ENCODE measurements at regions not wholly inside any gene's neighbourhood (a gene's known extent, or its start where the extent isn't known, plus 50 kb on each side); places are given as distances from the start of the nearest gene placed in this dataset.
"Not testable (repeated sequence)": the region's sequence is repeated elsewhere in the genome, so short reads cannot be mapped to it uniquely, and the experiment has no call there.

DNA sequence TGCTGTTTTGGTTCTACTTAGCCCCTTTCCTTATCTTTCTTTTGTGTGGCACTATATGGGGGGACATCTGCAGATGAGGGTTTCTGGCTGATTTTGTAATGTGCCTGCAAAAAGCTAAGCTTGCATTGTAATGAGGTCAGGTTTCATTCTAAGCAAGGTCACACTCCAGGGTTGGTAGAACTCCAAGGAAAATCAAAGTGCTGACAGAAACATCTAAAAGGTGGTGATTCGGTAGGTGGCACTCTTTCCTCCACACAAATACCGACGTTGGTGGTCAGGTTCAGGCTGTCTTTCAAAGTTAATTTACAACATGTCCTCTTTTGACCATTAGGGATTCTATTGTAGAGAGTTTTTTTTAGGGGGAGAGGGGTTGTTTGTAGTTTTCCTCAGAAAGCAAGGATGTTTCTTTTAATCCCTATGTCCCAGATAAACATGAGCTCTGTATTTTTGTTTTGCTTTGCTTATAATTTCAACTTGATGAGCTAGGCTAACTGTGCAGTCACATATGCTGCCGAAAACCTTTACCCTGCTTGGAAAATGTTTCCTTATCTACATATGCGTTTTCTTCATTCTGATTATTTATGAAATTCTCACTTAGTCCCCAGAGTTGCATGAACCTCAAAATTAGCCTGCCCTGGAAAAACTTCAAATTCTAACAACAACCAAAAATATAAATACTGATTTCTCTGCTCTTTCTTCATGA is 434.2 kb downstream of the PPARGC1A start:
- intact Hi-C loops (cut with DNase I), result no loop called here
- no peak for DNase-seq (ENCODE audit: low spot score)

DNA sequence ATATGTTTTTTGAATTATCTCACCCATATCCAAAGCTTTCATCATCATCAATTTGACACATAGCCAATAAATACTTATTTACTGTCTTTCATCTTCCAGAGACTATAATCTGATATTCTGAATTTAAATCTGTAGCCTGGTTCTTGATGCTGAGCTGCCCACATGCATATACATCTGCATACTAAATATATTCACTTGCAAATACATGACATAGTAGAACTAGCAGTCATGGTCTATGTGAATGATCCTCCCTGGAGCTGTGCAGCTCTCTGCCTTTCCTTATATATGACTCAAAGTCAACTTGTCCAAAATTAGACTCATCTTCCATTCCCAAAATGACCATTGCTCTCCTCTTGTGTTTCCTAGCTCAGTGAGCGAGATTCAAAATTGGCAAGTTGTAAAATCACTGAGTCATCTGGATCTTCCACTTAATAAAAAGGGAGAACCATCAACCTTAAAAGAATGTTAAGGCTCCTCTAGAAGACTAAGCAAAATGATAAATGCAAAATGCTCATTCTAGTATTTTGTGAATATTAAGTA is 448.2 kb downstream of the PPARGC1A start:
- no peak for DNase-seq (ENCODE audit: low spot score)
- intact Hi-C loops (cut with DNase I), result no loop called here

DNA sequence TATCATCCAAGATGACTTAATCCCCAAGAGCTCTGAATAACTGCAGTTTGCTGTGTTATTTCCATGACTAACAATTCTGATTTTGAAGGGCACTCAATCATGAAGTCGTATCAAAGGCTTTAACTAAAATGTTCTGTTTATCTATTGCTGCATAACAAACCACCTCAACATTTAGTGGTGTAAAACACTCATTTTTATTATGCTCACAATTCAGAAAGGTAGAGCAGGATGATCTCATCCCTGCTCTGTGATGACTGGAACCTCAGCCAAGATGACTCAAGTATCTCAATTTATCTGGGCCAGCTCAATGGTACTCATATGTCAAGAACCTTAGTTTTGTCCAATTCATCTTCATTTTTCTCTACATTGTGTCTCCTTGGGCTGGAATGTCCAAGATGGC is 451.1 kb downstream of the PPARGC1A start:
- intact Hi-C loops (cut with DNase I), result no loop called here
- DNase-seq (ENCODE audit: low spot score), result no peak

DNA sequence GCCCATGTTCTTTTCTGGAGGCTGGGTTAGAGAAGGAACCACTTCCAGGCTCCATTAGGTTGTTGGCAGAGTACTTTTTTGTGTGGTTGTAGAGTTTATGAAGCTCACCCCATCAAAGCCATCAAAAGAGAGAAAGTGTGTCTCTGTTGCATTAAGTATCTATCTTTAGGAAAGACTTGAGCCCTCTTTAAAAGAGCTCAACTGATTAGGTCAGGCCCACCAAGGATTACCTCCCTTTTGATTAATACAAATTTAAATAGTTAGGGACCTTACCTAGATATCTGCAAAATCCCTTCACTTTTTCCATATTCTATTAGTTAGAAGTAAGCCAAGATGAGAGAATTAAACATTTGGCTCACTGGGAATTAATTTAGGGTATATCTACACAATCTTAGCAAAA is 460.4 kb downstream of the PPARGC1A start:
- DNase-seq (ENCODE audit: low spot score), result no peak
- intact Hi-C loops (cut with DNase I), result no loop called here

DNA sequence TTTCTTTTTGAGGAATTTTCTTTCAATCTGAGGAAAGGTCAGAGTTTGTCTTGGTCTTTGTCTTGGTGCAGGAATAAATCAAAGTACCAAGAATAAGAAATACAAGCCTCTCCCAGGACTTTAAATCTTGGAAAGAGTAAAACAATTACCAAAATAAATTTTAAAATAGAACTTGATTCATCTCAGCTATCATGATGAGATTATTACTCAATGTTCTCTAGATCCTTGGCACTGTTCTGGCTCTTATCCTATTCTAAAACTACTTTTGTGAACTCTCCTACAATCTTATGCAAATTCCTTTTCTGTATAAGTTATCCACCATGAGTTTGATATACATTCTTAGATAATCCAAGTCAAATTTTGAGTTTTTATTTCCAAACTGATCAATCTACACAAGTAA is 464.3 kb downstream of the PPARGC1A start:
- no peak for DNase-seq (ENCODE audit: low spot score)
- intact Hi-C loops (cut with DNase I), result no loop called here

DNA sequence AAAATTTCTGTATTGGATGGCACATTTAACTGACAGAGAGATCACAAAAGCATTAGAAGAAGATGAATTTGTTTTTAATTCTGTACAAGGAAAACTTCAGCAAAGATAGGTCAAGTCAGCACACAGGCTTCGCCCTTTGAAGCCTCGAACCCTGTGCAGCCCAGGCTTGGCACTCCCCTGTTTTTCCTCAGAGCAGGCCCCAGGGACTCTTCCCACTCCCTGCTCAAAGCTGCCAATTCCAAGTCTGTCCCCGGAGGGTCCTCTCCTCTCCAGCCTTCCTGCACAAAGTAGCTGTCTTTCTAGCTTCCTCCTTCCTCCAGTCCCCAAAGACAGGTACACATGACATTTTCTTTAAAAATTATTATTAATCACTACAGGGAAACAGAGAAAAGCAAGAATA is 466.3 kb downstream of the PPARGC1A start:
- DNase-seq (ENCODE audit: low spot score), result no peak
- intact Hi-C loops (cut with DNase I), result no loop called here

DNA sequence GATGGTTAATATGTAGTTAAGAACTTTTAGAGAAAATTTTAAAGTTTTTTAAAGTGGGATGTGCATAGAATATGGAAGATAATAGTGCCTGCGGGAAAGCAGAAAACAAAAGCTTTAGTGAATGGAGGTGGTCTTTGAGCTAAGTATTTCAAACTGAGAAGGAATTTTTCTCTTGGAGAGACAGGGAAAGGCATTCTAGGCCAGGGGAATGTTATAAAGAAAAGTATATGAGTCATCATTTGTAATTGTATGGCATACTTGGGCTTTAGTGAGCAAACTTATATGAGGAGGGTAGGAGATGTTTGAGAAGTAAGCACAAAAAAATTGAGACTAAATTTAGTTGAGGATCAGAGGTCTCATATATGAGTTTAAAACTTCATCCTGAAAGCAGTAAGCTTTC is 467.0 kb downstream of the PPARGC1A start:
- intact Hi-C loops (cut with DNase I), result no loop called here
- DNase-seq (ENCODE audit: low spot score), result no peak

DNA sequence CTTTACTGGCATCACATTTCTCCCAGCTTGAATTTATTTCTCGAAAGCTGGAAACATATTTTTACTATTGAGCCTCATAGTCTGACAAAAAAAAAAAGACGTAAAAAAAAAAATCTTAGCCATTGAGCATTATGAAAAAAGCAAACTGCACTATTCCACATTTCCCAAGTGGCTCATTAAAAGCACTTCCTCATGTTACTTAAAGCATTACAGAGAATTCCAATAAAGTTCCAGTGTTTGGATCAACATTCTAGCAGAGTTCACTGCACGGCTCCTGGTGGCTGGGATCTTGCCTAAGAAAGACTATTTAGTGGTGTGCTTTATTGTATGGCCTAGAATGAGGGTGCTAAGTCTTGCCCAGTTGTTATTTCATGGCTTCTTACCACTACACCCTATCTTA is 476.2 kb downstream of the PPARGC1A start:
- intact Hi-C loops (cut with DNase I), result no loop called here
- DNase-seq (ENCODE audit: low spot score), result no peak

DNA sequence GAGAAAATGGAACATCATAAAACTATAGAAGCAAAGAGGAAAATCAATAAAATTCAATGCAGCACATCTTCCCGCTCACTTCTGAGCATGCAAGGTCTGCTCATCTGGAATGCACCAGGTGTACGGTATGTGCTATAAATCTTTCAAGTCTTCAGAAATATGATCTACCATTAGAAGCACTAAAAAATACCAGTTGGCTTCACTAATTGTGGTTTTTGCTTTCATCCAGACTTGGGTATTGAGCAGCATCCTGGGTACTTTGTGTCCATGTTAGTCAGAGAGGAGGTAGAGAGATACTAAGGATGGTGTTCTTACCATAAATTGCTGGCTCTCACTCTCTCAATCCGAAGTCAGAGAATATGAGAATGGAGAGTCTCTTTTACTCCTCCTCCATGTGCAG is 477.1 kb downstream of the PPARGC1A start:
- DNase-seq (ENCODE audit: low spot score), result no peak
- intact Hi-C loops (cut with DNase I), result no loop called here

DNA sequence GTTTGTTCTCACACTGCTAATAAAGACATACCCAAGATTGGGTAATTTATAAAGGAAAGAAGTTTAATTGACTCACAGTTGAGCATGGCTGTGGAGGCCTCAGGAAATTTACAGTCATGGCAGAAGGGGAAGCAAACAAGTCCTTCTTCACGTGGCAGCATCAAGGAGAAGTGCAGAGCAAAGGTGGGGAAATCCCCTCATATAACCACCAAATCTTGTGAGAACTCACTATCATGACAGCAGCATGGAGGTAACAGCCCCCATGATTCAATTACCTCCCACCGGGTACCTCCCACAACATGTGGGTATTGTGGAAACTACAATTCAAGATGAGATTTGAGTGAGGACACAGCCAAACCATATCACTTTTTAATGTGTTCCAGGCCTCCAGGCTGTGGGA is 480.9 kb downstream of the PPARGC1A start:
- DNase-seq (ENCODE audit: low spot score); intact Hi-C loops (cut with DNase I): not testable (repeated sequence)

DNA sequence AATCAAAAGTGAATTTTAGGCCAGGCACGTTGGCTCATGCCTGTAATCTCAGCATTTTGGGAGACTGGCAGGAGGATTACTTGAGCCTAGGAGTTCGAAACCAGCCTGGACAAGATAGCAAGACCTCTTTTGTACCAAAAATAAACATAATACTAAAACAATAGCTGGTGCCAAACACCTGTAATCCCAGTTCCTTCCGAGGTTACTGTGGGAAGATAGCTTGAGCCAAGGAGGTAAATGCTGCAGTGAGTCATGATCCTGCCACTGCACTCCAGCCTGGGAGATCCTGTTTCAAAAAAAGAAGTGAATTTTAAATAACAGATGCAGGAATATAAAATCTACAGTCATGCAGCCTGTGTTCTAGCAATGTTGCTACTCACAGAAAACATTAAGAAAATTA is 488.3 kb downstream of the PPARGC1A start:
- intact Hi-C loops (cut with DNase I), result no loop called here

DNA sequence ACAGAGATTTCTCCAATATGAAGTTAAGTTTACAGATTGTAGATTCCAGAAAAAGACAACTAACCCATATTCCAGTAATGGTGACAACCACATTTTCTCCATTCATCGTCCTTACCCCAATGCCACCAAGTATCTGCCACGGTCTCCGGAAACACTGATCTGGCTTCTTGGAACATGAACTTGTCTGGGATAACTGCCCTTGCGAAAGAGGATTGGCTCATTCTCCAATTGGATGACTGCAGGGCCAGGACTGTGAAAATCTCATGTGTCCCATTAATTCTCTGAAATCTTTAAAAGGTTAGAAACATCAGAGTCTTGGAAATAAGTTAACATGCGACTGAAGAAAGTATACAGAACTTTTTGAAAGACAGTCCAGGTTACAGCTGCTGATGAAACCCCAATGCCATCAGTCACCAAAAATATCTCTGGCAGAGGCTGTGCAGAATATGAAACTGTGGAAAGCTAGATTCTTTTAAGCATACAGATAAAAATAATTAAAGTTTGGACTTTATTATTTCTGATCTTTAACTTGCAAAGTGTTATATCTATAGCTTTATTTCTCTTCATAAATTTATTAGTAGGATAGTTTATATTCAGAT is 496.9 kb downstream of the PPARGC1A start:
- no peak for DNase-seq (ENCODE audit: low spot score)
- intact Hi-C loops (cut with DNase I), result loop anchor here in 1 of 2 donors (10.0 kb wide), 1 partner anchor 182 kb away; no protein-coding TSS in a partner anchor

More for the DNA sequence above, 488.3 kb downstream of the PPARGC1A start:
- no peak for DNase-seq (ENCODE audit: low spot score)

DNA sequence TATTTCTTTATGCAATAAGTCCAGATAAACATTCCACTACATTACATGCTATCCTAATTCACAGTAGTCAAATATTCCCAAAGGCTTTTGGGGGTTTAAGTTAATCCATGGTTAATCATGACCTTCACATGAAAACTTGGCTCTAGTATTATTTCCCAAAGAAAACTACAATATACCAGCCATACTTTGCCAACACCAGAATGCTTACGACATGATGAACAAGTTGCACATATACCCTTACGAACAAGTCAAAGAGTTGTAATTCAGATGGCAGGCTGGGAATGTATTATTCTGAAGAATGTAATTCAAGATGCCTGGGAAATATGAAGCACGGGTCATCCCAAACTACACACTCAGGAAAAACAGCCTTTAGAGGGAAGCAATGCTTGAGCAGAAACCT is 499.6 kb downstream of the PPARGC1A start:
- DNase-seq (ENCODE audit: low spot score), result no peak
- intact Hi-C loops (cut with DNase I), result loop anchor here in 1 of 2 donors (10.0 kb wide), 1 partner anchor 185 kb away; no protein-coding TSS in a partner anchor

DNA sequence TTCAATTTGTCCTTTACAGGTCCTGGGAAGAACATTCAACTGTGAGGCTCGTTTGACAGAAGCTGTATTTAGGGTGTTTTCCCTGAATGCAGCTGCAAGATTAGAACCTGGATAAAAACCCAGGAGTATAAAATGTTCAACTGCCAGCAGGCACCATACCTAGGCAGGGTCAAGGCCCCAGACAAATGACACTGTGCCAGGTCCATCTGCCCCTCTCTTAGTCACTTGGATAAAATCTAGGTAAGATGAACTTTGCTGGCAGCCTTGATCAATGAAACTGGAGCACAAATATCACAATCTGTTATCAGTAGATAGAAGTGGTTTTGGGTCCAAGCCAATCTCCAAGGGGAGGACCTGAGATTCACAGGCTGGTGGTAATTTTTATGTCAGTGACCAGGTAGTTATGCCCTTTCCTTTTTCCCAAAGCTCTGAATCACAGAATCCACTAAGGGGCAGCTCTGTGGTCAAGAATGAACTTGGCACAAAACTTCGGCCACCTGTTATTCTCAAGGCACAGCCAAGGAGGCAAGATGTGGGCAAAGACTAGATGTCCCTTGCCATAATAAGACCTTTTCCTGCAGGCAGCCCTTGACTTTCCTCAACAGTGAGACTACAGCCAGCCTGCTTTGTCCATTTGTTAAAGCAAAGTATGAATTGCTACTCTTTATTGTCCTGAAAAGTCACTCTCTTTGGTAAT is 501.0 kb downstream of the PPARGC1A start:
- no peak for DNase-seq (ENCODE audit: low spot score)
- intact Hi-C loops (cut with DNase I), result no loop called here

DNA sequence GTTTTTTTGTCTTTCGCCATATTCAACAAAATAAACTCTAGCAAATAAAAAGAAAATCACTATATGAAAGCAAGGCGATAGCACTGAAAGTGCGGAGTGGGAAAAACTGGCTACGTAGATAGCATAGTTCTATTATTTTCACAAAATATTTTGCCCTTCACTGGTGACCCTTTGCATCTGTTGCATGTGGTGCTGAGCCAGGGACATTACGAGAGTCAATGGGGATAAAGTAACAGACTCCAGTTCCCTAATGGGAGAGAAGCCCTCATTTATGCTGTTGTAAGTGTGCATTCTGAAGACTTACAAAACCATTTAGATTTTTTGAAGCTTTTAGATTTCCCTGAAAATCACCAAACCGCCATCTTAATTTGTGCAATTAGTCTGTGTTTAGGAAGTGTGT is 501.6 kb downstream of the PPARGC1A start:
- no peak for DNase-seq (ENCODE audit: low spot score)
- intact Hi-C loops (cut with DNase I), result no loop called here

DNA sequence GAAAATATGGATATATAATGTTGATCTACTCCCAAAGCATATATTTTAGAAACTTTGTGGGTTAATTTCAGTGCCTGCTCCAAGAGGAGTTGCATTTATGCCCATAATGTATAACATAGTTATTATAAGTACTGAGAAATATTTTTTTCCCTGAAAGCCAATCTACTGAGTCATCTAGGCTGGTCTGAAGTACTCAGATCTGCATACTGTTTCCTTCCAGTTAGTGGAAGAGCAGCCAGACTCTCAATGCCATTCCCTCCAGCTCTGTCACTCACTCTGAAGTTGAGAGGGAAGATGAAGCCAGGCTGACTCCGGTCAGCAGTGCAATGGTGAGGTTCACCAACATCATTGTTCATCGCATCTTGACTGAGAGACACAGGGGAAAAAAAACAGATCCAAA is 505.1 kb downstream of the PPARGC1A start:
- DNase-seq (ENCODE audit: low spot score), result no peak
- intact Hi-C loops (cut with DNase I), result no loop called here

DNA sequence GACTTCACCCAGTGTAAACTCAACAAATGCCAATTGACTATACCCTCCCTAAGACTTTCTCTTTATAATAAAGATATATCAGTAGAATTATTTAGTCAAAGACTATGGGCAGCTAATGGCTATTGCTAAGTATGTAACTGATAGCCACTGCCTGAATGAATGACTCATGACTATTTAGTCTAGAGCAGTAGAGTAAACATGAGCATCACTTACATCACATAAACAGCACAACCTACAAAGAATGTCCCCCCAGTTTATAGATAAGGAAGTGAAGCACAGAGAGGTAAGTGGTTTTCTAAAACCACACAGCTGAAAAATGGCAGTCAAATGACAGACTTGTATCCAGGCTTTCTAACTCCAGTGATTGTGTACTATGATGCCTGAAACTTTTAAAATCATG is 507.0 kb downstream of the PPARGC1A start:
- no peak for DNase-seq (ENCODE audit: low spot score)
- intact Hi-C loops (cut with DNase I), result no loop called here

DNA sequence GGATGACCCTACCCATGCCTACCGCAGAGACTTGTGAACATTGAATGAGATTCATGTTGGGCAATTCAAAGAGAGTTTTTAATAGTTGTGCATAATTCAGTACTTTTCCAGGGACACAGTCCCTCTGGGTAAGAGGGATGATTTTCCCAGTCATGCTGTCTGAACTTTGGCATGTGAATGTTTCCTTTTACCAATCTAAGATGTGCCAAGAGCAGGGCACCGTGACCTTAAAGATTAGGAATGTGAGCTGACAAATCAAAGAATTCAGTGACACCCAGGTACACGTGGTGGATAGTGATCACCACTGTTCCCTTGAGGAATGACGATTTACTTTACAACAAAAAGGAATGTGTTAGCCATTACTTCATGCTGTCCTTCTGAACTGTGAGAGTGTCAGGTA is 515.6 kb downstream of the PPARGC1A start:
- intact Hi-C loops (cut with DNase I), result no loop called here
- DNase-seq (ENCODE audit: low spot score), result no peak

DNA sequence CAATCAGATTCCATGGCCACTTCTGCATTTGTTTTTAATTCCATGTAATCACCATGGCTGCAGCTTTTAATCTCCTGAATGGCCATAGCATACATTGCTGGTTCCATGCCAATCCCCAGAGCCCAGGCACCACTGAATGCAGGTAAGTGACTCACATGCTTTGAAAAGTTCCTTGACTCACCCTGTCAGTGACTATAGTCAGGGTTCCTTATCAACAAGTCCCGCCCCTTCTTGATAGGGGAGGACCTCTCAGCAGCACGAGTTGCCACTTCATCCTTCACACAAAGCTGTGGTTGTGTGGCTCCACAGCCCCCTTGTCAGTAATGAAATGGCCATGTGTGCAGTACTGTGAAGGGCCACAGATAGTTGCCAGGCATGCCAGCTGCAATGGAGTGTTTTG is 516.6 kb downstream of the PPARGC1A start:
- DNase-seq (ENCODE audit: low spot score), result no peak
- intact Hi-C loops (cut with DNase I), result no loop called here

DNA sequence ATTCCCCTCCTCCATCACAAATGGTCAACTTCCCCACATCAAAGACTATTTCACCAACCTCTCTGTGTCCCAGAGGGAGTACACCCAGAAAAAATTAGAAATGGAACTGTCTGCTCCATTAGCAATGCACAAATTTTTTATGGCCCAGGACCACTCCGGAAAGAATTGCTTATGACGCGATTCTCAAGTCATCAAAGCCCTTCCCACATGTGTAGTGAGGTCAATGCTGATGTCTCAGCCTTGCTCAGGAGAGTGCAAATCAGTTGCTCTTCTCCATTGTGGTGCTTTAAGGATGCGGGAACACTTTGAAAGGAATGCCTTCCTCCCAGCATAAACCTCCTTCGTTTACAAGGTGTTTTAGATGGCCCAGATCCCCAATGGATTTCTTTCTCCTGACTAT is 518.3 kb downstream of the PPARGC1A start:
- intact Hi-C loops (cut with DNase I), result no loop called here
- DNase-seq (ENCODE audit: low spot score), result no peak

DNA sequence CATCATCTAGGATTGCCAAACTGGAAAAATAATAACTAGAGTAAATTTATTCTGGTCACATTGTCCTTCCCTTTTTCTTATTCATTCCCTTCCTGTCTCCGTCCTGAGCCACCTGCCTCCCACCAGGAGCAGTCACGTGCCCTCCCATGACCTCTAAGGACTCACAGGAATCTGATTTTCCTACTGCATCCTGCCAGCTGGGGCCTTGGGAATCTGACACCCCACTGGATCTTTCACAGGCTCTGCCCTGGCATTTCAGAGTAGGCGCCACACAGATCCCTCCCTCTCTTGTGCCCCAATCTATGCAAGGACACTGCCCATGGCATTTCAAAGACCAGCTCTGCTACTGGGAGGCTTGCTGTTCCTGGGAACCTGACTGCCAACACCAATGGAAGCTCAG is 520.5 kb downstream of the PPARGC1A start:
- intact Hi-C loops (cut with DNase I), result no loop called here
- DNase-seq (ENCODE audit: low spot score), result no peak
